HG03432 (cell line): ENCODE measurements at regions not wholly inside any gene's neighbourhood (a gene's known extent, or its start where the extent isn't known, plus 50 kb on each side); places are given as distances from the start of the nearest gene placed in this dataset.

Experiments
- ATAC-seq: cut with Tn5 transposase; IDR thresholded peaks from one replicate; pipeline ENCODE4 v1.9.1; 2021; ENCODE audit warnings: mild to moderate bottlenecking, moderate library complexity; ENCODE audit not compliant: unreplicated experiment

DNA sequence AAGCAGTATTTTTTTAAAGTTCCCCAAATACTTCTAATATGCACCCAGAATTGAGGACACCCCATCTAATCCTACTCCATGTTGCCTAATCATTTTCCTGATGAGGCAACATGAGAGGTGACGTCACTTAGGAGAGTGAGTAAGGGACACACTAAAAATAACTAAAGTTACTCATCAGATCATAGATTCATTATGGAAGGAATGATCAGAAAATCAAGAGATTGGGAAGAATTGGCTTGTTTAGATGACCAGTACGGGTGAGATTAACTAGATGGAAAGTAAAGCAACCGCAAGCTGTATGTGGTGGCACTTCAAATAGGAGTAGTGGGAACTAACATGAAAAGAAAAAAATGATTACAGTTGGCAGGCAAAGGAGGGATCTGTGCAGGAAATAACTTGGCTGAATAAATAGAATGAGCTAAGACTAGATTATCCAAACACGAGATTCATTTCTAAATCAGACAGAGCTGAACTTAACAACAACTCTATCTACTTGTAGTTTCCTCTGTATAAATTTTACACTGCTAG, 61.4 kb upstream of the CXADR start:
- no peak for ATAC-seq

DNA sequence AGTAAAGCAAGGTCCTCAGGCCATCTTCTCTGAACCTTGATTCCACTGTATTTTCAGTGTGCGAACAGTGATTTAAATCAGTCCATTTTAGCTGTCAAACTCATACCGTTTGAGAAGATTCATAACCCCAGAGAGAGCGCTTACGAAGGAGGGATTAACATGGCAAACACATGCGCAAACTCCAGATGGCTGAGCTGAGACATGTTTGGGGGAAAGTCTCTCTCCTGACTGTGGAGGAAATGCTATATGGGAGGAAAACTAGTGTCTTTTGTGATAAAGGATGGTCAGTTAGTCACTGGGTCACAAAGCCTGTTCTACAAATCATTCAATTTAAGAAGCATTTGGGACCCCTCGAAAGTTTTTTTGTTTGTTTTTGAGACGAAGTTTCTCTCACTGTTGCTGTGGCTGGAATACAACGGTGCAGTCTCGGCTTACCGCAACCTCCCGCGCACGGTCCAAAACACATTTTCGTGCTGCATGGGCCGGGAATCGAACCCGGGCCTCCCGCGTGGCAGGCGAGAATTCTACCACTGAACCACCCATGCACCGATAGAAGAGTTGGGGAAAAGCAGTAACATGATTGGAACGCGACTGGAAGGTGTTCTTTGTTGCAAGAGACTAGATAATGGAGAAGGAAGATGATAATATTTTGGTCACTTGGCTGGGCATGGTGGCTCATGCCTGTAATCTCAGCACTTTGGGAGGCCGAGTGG, 58.4 kb upstream of the CXADR start:
- peak; percentile 89 for ATAC-seq

DNA sequence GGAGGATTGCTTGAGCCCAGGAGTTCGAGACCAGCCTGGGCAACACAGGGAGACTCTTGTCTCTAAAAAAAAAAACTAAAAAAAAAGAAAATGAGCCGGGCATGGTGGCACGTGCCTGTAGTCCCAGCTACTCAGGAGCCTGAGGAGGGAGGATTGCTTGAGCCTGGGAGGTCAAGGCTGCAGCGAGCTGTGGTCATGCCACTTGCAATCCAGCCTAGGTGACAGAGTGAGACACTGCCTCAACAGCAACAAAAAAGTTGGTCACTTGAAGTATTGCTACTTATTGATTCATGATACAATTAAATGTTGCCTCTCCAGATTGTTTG, 57.9 kb upstream of the CXADR start:
- ATAC-seq: peak; percentile 3

DNA sequence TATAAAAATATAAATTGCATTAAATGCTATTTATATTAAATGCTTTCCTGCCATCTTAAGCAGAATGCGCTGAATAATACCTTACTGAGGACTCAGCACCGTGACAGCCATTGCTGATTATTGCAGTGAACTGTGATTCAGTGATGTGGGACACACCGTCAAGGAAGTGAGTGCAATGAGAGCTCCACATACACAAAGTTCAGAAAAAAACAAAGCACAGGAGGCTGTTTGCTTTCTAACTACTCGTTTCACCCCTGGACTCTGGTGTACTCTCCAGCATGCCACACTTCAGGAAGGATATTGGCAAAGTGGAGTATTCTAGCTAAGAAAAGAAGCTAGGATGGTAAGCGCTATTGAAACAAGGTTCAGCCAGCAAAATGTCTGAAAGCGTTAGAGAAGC, 57.4 kb upstream of the CXADR start:
- ATAC-seq: no peak

DNA sequence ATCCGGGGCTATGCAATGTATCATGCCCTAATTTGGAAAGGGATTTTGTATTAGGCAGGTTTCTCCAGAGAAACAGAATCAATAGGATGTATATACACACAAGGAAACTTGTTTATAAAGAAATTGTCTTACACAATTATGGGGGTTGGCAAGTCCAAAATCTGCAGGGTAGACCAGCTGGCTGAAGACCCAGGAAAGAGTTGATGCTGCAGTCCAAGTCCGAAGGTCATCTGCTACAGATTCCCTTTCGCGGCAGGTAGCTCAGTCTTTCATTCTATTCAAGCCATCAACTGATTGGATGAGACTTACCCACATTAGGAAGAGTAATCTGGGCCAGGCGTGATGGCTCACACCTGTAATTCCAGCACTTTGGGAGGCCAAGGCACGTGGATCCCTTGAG, 54.6 kb upstream of the CXADR start:
- no peak for ATAC-seq

DNA sequence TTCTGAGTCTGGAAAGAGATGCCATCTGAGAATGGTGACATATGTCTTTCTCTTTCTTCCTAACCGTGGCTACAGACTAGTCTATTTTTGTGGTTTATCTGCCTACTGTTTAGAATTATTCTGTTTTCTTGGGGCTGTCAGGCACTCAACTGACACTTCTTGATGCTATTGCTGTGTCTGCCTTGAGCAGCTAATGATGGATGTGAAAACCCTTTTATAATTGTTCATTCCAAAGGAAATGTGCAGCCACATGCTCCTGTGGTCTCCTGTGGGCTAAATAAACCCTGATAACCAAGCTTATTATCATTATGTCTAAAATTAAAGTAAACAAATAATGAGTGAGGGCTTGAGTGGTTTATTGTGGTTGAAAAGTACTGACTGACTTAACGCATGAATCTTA, 52.7 kb upstream of the CXADR start:
- ATAC-seq: no peak

DNA sequence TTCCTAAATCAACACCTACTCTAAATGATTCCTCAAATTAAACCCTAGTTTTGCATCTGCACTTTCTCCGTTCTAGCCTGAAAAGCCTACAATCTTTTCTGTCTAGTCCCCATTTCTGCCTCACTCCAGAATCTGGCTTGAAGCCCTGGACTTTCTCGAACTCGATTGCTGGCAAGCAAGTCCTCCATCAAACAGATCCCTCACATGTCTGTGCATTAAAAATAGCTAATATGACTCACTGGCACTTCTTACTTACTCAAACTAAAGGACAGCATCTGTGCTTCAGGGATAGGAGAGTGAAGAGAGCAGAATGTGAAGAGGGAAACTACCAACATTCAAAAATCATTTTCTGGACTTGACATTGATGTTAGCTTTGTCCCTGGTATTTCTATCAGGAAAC, 51.8 kb upstream of the CXADR start:
- ATAC-seq: no peak

DNA sequence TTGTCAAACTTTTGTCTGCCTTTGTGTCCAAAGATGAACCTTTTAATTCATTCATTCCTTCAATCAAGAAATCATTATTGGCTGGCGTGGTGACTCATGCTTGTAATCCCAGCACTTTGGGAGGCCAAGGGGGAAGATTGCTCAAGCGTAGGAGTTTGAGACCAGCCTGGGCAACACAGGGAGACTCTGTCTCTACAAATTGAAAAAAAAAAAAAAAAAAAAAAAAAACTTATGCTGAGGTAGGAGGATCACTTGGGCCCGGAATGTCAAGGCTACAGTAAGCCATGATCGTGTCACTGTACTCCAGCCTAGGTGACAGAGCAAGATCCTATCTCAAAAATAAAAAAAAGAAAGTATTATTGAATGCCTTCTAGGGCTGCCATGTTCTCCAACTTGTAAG, 51.3 kb upstream of the CXADR start:
- no peak for ATAC-seq

DNA sequence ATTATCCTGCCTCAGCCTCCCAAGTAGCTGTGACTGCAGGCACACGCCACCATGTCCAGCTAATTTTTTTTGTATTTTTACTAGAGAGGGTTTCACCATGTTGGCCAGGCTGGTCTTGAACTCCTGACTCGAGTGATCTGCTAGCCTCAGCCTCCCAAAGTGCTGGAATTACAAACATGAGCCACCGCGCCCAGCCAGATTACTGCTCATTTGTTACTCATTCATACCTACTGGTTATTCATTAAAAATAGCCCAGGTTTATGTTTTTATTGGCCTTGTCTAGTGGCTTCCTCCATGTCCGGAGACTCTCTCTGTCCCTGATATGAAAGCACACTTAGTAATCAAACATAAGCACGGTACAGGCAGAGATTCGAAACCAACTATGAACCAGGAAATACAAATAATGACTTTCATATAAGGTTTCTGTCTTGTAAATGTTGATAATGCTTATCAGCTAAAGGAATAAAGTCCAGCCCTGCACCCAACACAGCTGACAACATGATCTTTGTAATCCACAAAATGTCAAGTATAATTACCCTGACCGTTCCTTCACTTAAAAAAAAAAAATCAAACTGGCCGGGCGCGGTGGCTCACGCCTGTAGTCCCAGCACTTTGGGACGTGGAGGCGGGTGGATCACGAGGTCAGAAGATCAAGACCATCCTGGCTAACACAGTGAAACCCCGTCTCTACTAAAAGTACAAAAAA, 50.4 kb upstream of the CXADR start:
- no peak for ATAC-seq
